ENCODE measurements at regions not wholly inside any gene's neighbourhood (a gene's known extent, or its start where the extent isn't known, plus 50 kb on each side); places are given as distances from the start of the nearest gene placed in this dataset.

GRCh38 chr4:156459584-156459983 lies 505.9 kb upstream of the CTSO start:
- H3K4me3 ChIP-seq (ENCODE audit: low read length), result no peak overlapping the region
- DNase-seq (ENCODE audit: low read depth, low spot score), result no peak

GRCh38 chr4:156456830-156457229 lies 503.2 kb upstream of the CTSO start:
- DNase-seq (ENCODE audit: low read depth, low spot score), result no peak
- H3K4me3 ChIP-seq (ENCODE audit: low read length), result no peak overlapping the region

- DNase-seq (ENCODE audit: low read depth, low spot score), result no peak
- H3K4me3 ChIP-seq (ENCODE audit: low read length), result no peak overlapping the region
Observed at GRCh38 chr4:156443488-156443887, 489.8 kb upstream of the CTSO start.

- no peak for DNase-seq (ENCODE audit: low read depth, low spot score)
- no peak overlapping the region for H3K4me3 ChIP-seq (ENCODE audit: low read length)
Observed at GRCh38 chr4:156442912-156443311, 489.2 kb upstream of the CTSO start.

- no peak for DNase-seq (ENCODE audit: low read depth, low spot score)
- no peak overlapping the region for H3K4me3 ChIP-seq (ENCODE audit: low read length)
Observed at GRCh38 chr4:156439576-156440200, 486.0 kb upstream of the CTSO start.

GRCh38 chr4:156437666-156438065 lies 484.0 kb upstream of the CTSO start:
- DNase-seq (ENCODE audit: low read depth, low spot score), result no peak
- no peak overlapping the region for H3K4me3 ChIP-seq (ENCODE audit: low read length)

GRCh38 chr4:156422576-156422975 lies 468.9 kb upstream of the CTSO start:
- no peak for DNase-seq (ENCODE audit: low read depth, low spot score)

GRCh38 chr4:156420623-156421022 lies 467.0 kb upstream of the CTSO start:
- no peak for DNase-seq (ENCODE audit: low read depth, low spot score)
- H3K4me3 ChIP-seq (ENCODE audit: low read length), result no peak overlapping the region

More at GRCh38 chr4:156422576-156422975, 468.9 kb upstream of the CTSO start:
- H3K4me3 ChIP-seq (ENCODE audit: low read length), result no peak overlapping the region

- DNase-seq (ENCODE audit: low read depth, low spot score), result no peak
- no peak overlapping the region for H3K4me3 ChIP-seq (ENCODE audit: low read length)
Observed at GRCh38 chr4:156419080-156419685, 465.5 kb upstream of the CTSO start.

GRCh38 chr4:156414406-156414805 lies 460.7 kb upstream of the CTSO start:
- H3K4me3 ChIP-seq (ENCODE audit: low read length), result no peak overlapping the region
- DNase-seq (ENCODE audit: low read depth, low spot score), result no peak

GRCh38 chr4:156413239-156414135 lies 459.8 kb upstream of the CTSO start:
- DNase-seq (ENCODE audit: low read depth, low spot score), result no peak
- H3K4me3 ChIP-seq (ENCODE audit: low read length), result no peak overlapping the region

- H3K4me3 ChIP-seq (ENCODE audit: low read length), result no peak overlapping the region
- DNase-seq (ENCODE audit: low read depth, low spot score), result no peak
Observed at GRCh38 chr4:156411531-156411930, 457.9 kb upstream of the CTSO start.

GRCh38 chr4:156408749-156409148 lies 455.1 kb upstream of the CTSO start:
- no peak overlapping the region for H3K4me3 ChIP-seq (ENCODE audit: low read length)
- DNase-seq (ENCODE audit: low read depth, low spot score), result no peak

- DNase-seq (ENCODE audit: low read depth, low spot score), result no peak
- H3K4me3 ChIP-seq (ENCODE audit: low read length), result no peak overlapping the region
Observed at GRCh38 chr4:156401371-156401770, 447.7 kb upstream of the CTSO start.

- no peak overlapping the region for H3K4me3 ChIP-seq (ENCODE audit: low read length)
Observed at GRCh38 chr4:156396534-156396933, 442.9 kb upstream of the CTSO start.

GRCh38 chr4:156391325-156391653 lies 437.6 kb upstream of the CTSO start:
- DNase-seq (ENCODE audit: low read depth, low spot score), result no peak
- no peak overlapping the region for H3K4me3 ChIP-seq (ENCODE audit: low read length)

More at GRCh38 chr4:156396534-156396933, 442.9 kb upstream of the CTSO start:
- DNase-seq (ENCODE audit: low read depth, low spot score), result no peak

- no peak for DNase-seq (ENCODE audit: low read depth, low spot score)
- no peak overlapping the region for H3K4me3 ChIP-seq (ENCODE audit: low read length)
Observed at GRCh38 chr4:156390599-156391324, 437.1 kb upstream of the CTSO start.

GRCh38 chr4:156388826-156389225 lies 435.2 kb upstream of the CTSO start:
- DNase-seq (ENCODE audit: low read depth, low spot score), result no peak
- H3K4me3 ChIP-seq (ENCODE audit: low read length), result no peak overlapping the region

- DNase-seq (ENCODE audit: low read depth, low spot score), result peak; percentile 14
- H3K4me3 ChIP-seq (ENCODE audit: low read length), result no peak overlapping the region
Observed at GRCh38 chr4:156378033-156378665, 424.5 kb upstream of the CTSO start.
